GM23338 (cell line): ENCODE measurements at regions not wholly inside any gene's neighbourhood (a gene's known extent, or its start where the extent isn't known, plus 50 kb on each side); places are given as distances from the start of the nearest gene placed in this dataset.

ENCODE experiments used
- ATAC-seq: fragments of 200-7000 bp; cut with Tn5 transposase; 3 replicates; pipeline ENCODE4 v1.9.1; 2020
- DNase-seq: peaks from one replicate; pipeline ENCODE4 v3.0.0-alpha.2; 2015; ENCODE audit warnings: low spot score
- H2AFZ ChIP-seq: fragments of 200-600 bp; sonication (generic); 2 replicates; pipeline ENCODE4 v1.8.0; 2016; ENCODE audit warnings: antibody characterized with exemption, mild to moderate bottlenecking, moderate library complexity
- H3F3A ChIP-seq: fragments of 200-600 bp; sonication (generic); replicated peaks from 2 replicates; pipeline ENCODE4 v1.8.0; 2017; ENCODE audit warnings: antibody characterized with exemption, mixed run types, low read depth
- H3K27ac ChIP-seq: fragments of 200-600 bp; sonication (generic); 2 replicates; pipeline ENCODE4 v1.6.1; 2016; ENCODE audit warnings: low read depth
- H3K27me3 ChIP-seq: fragments of 200-600 bp; sonication (generic); 2 replicates; pipeline ENCODE4 v1.8.0; 2016; ENCODE audit warnings: mild to moderate bottlenecking, mixed run types, moderate library complexity; ENCODE audit not compliant: insufficient read depth
- H3K36me3 ChIP-seq: fragments of 200-600 bp; sonication (generic); 2 replicates; pipeline ENCODE4 v1.8.0; 2016; ENCODE audit warnings: mild to moderate bottlenecking; ENCODE audit not compliant: insufficient read depth
- H3K4me1 ChIP-seq: fragments of 200-600 bp; sonication (generic); 2 replicates; pipeline ENCODE4 v1.8.0; 2016; ENCODE audit warnings: mild to moderate bottlenecking, moderate library complexity; ENCODE audit not compliant: insufficient read depth
- H3K4me2 ChIP-seq: fragments of 200-600 bp; sonication (generic); 2 replicates; pipeline ENCODE4 v1.7.1; 2017; ENCODE audit warnings: mixed run types
- H3K4me3 ChIP-seq: fragments of 200-600 bp; sonication (generic); 2 replicates; pipeline ENCODE4 v1.6.1; 2016; ENCODE audit warnings: mixed run types
- H3K79me2 ChIP-seq: fragments of 200-600 bp; sonication (generic); replicated peaks from 2 replicates; pipeline ENCODE4 v1.8.0; 2017; ENCODE audit warnings: mild to moderate bottlenecking; ENCODE audit not compliant: insufficient read depth
- H3K9me2 ChIP-seq: fragments of 200-600 bp; sonication (generic); 2 replicates; pipeline ENCODE4 v1.8.0; 2017; ENCODE audit not compliant: insufficient read depth
- H4K20me1 ChIP-seq: fragments of 200-600 bp; sonication (generic); replicated peaks from 2 replicates; pipeline ENCODE4 v1.8.0; 2017; ENCODE audit warnings: mild to moderate bottlenecking; ENCODE audit not compliant: insufficient read depth
- H3K27ac Mint-ChIP-seq: 2 replicates; pipeline ENCODE4 v1.8.0; 2020; ENCODE audit warnings: inconsistent platforms, mild to moderate bottlenecking, moderate library complexity, mixed read lengths
- H3K27me3 Mint-ChIP-seq: 3 replicates; pipeline ENCODE4 v1.8.0; 2022; ENCODE audit warnings: low read depth, mild to moderate bottlenecking, moderate library complexity, mixed read lengths, inconsistent platforms; ENCODE audit not compliant: insufficient read depth, poor library complexity
- H3K36me3 Mint-ChIP-seq: 3 replicates; pipeline ENCODE4 v1.8.0; 2021; ENCODE audit warnings: low read depth, mild to moderate bottlenecking, inconsistent platforms, moderate library complexity, mixed read lengths
- H3K4me1 Mint-ChIP-seq: 3 replicates; pipeline ENCODE4 v1.8.0; 2020; ENCODE audit warnings: mild to moderate bottlenecking, inconsistent platforms, mixed read lengths
- H3K4me3 Mint-ChIP-seq: 3 replicates; pipeline ENCODE4 v1.8.0; 2021; ENCODE audit warnings: moderate library complexity, mild to moderate bottlenecking, inconsistent platforms, mixed read lengths
- H3K9me3 Mint-ChIP-seq: 3 replicates; pipeline ENCODE4 v1.8.0; 2020; ENCODE audit warnings: moderate library complexity, mild to moderate bottlenecking, inconsistent platforms, mixed read lengths
- EZH2phosphoT487 ChIP-seq: fragments of 200-600 bp; sonication (generic); IDR thresholded peaks from one replicate; pipeline ENCODE4 v1.8.1; 2018; ENCODE audit warnings: antibody characterized with exemption; ENCODE audit not compliant: unreplicated experiment
- JUNB ChIP-seq: IDR thresholded peaks from one replicate; pipeline ENCODE4 v1.6.1; 2016; ENCODE audit warnings: antibody characterized with exemption; ENCODE audit not compliant: unreplicated experiment
- POLR2AphosphoS5 ChIP-seq: IDR thresholded peaks from 2 replicates; pipeline ENCODE4 v1.6.1; 2016; ENCODE audit warnings: antibody characterized with exemption, low read depth
- STAT1 ChIP-seq: IDR thresholded peaks from one replicate; pipeline ENCODE4 v1.6.1; 2016; ENCODE audit warnings: antibody characterized with exemption; ENCODE audit not compliant: unreplicated experiment
- ZNF331 ChIP-seq: fragments of 250-450 bp; sonication (Bioruptor Pico); IDR thresholded peaks from 2 replicates; pipeline ENCODE4 v1.5.0; 2020; ENCODE audit warnings: low read depth, mild to moderate bottlenecking, moderate library complexity
- TF ChIP-seq, protein P1 (sequence below): fragments of 250-450 bp; sonication (Bioruptor Pico); IDR thresholded peaks from 2 replicates; pipeline ENCODE4 v1.5.0; 2020; ENCODE audit warnings: mild to moderate bottlenecking, moderate library complexity
- TF ChIP-seq, protein P2 (sequence below), 2 experiments: fragments of 200-600 bp in 1 of 2; sonication (generic) in 1 of 2; conservative IDR thresholded peaks; 2 replicates each; pipeline versions ENCODE4 v1.5.1 to v1.6.1; 2016 to 2017; ENCODE audit warnings: antibody characterized with exemption in 2 of 2, low read depth in 2 of 2, mild to moderate bottlenecking in 2 of 2, moderate library complexity in 1 of 2
- TF ChIP-seq, protein P3 (sequence below): IDR thresholded peaks from 2 replicates; pipeline ENCODE4 v1.6.1; 2016; ENCODE audit warnings: antibody characterized with exemption

DNA sequence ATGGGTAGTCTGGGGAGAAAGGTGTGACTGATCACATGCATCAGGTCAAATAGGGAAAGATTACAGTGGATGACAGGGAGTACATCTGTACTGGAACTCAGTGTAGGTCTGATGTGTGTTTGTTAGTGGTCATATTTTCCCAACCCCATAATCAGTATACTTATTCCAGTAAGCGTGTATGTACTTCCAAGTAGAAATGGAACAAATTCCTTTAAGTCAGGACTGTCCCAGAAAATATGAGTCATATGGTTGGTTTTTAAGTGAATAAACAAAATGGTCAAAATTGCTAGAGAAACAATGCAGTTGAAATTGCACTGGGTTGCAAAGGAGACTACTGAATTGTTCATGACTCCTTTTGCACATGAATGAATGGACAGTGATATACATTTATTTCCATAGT, 118.8 kb upstream of the MYO3A start:
- Histone ChIP-seq H3F3A (no peaks in the 10 kb centered on the region), H3K4me1 (peaks cover 37% of the 10 kb centered on the region), H2AFZ (no peak overlapping the region), H4K20me1 (no peaks in the 10 kb centered on the region), H3K79me2 (no peaks in the 10 kb centered on the region), H3K36me3 (no peaks in the 10 kb centered on the region), H3K27ac (no peak overlapping the region), H3K4me3 (no peak overlapping the region), H3K9me2 (no peaks in the 10 kb centered on the region), H3K27me3 (no peaks in the 10 kb centered on the region), H3K4me2 (no peak overlapping the region)
- H3K36me3 Mint-ChIP-seq = peaks cover 2% of the 10 kb centered on the region; the same call in 1 of the 3 replicates
- ATAC-seq = no peak
- peaks cover 3% of the 10 kb centered on the region for H3K27me3 Mint-ChIP-seq
- TF ChIP-seq EZH2phosphoT487 = no peak
- TF ChIP-seq ZNF331 (CRISPR knock-in tag) = no peak
- TF ChIP-seq JUNB = no peak
- TF ChIP-seq STAT1 = no peak
- H3K4me1 Mint-ChIP-seq = peaks cover 41% of the 10 kb centered on the region
- no peak for DNase-seq
- no peak overlapping the region for H3K27ac Mint-ChIP-seq
- no peak overlapping the region; the same call in 2 of the 3 replicates for H3K4me3 Mint-ChIP-seq
- H3K9me3 Mint-ChIP-seq = peaks cover 4% of the 10 kb centered on the region; the same call in 1 of the 3 replicates

DNA sequence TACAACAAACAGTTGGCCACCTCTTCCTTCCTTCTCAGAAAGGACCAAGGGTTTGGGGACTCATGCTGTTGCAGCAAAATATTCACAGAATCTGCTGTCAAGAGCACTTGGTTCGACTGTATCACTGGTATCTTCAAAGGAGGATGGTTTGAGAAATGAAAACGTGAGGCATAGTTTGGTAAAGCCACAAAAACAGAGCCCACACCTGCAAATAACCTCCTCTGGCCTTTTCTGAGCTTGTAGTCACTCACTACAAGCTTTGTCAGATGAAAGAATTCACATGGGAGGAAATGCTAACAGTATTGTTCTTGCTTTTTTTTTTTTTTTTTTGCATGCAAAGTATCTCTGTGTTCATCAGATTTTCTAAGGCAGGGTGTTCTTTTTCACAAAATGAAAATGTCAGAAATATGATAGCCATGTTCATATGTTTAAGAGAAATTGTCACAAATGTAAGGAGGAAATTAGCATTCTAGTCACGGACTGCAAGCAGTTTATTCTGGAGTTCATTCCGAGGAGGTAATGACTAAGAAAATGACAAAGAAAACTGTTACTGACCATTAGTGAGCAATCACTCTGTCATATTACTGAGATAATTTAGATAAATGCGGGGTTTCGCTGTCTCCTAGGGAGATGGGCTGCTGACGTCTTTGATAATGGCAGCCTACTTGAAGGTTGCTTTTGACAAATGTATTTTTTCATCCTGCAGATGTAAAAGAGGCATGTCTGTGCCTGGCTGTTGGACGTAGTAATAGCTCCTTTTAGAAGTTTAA, 117.8 kb upstream of the MYO3A start:
- peaks cover 2% of the 10 kb centered on the region; the same call in 1 of the 3 replicates for H3K36me3 Mint-ChIP-seq
- peak overlapping the region; percentile 38 for H2AFZ ChIP-seq
- TF ChIP-seq, protein P1, sequence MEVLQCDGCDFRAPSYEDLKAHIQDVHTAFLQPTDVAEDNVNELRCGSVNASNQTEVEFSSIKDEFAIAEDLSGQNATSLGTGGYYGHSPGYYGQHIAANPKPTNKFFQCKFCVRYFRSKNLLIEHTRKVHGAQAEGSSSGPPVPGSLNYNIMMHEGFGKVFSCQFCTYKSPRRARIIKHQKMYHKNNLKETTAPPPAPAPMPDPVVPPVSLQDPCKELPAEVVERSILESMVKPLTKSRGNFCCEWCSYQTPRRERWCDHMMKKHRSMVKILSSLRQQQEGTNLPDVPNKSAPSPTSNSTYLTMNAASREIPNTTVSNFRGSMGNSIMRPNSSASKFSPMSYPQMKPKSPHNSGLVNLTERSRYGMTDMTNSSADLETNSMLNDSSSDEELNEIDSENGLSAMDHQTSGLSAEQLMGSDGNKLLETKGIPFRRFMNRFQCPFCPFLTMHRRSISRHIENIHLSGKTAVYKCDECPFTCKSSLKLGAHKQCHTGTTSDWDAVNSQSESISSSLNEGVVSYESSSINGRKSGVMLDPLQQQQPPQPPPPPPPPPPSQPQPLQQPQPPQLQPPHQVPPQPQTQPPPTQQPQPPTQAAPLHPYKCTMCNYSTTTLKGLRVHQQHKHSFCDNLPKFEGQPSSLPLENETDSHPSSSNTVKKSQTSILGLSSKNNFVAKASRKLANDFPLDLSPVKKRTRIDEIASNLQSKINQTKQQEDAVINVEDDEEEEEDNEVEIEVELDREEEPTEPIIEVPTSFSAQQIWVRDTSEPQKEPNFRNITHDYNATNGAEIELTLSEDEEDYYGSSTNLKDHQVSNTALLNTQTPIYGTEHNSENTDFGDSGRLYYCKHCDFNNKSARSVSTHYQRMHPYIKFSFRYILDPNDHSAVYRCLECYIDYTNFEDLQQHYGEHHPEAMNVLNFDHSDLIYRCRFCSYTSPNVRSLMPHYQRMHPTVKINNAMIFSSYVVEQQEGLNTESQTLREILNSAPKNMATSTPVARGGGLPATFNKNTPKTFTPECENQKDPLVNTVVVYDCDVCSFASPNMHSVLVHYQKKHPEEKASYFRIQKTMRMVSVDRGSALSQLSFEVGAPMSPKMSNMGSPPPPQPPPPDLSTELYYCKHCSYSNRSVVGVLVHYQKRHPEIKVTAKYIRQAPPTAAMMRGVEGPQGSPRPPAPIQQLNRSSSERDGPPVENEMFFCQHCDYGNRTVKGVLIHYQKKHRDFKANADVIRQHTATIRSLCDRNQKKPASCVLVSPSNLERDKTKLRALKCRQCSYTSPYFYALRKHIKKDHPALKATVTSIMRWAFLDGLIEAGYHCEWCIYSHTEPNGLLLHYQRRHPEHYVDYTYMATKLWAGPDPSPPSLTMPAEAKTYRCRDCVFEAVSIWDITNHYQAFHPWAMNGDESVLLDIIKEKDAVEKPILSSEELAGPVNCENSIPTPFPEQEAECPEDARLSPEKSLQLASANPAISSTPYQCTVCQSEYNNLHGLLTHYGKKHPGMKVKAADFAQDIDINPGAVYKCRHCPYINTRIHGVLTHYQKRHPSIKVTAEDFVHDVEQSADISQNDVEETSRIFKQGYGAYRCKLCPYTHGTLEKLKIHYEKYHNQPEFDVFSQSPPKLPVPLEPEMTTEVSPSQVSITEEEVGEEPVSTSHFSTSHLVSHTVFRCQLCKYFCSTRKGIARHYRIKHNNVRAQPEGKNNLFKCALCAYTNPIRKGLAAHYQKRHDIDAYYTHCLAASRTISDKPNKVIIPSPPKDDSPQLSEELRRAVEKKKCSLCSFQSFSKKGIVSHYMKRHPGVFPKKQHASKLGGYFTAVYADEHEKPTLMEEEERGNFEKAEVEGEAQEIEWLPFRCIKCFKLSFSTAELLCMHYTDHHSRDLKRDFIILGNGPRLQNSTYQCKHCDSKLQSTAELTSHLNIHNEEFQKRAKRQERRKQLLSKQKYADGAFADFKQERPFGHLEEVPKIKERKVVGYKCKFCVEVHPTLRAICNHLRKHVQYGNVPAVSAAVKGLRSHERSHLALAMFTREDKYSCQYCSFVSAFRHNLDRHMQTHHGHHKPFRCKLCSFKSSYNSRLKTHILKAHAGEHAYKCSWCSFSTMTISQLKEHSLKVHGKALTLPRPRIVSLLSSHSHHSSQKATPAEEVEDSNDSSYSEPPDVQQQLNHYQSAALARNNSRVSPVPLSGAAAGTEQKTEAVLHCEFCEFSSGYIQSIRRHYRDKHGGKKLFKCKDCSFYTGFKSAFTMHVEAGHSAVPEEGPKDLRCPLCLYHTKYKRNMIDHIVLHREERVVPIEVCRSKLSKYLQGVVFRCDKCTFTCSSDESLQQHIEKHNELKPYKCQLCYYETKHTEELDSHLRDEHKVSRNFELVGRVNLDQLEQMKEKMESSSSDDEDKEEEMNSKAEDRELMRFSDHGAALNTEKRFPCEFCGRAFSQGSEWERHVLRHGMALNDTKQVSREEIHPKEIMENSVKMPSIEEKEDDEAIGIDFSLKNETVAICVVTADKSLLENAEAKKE (CRISPR knock-in tag) = no peak
- no peak for TF ChIP-seq POLR2AphosphoS5
- no peak for TF ChIP-seq STAT1
- TF ChIP-seq, protein P2, sequence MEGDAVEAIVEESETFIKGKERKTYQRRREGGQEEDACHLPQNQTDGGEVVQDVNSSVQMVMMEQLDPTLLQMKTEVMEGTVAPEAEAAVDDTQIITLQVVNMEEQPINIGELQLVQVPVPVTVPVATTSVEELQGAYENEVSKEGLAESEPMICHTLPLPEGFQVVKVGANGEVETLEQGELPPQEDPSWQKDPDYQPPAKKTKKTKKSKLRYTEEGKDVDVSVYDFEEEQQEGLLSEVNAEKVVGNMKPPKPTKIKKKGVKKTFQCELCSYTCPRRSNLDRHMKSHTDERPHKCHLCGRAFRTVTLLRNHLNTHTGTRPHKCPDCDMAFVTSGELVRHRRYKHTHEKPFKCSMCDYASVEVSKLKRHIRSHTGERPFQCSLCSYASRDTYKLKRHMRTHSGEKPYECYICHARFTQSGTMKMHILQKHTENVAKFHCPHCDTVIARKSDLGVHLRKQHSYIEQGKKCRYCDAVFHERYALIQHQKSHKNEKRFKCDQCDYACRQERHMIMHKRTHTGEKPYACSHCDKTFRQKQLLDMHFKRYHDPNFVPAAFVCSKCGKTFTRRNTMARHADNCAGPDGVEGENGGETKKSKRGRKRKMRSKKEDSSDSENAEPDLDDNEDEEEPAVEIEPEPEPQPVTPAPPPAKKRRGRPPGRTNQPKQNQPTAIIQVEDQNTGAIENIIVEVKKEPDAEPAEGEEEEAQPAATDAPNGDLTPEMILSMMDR (conservative IDR thresholded peaks at IDR 0.05; ENCODE audit: low read depth in 2 of 2) = no peak
- TF ChIP-seq, protein P3, sequence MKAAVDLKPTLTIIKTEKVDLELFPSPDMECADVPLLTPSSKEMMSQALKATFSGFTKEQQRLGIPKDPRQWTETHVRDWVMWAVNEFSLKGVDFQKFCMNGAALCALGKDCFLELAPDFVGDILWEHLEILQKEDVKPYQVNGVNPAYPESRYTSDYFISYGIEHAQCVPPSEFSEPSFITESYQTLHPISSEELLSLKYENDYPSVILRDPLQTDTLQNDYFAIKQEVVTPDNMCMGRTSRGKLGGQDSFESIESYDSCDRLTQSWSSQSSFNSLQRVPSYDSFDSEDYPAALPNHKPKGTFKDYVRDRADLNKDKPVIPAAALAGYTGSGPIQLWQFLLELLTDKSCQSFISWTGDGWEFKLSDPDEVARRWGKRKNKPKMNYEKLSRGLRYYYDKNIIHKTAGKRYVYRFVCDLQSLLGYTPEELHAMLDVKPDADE = no peak

More for the DNA sequence above, 117.8 kb upstream of the MYO3A start:
- ATAC-seq (no peak), DNase-seq (no peak)
- Histone ChIP-seq H3K27me3 (no peaks in the 10 kb centered on the region), H3K4me2 (0 out of 2 replicates have a peak overlapping the region, but pooled peaks have one; percentile 5), H3K36me3 (no peaks in the 10 kb centered on the region), H3K4me1 (peaks cover 37% of the 10 kb centered on the region), H3F3A (no peaks in the 10 kb centered on the region), H3K27ac (no peak overlapping the region), H4K20me1 (no peaks in the 10 kb centered on the region), H3K9me2 (no peaks in the 10 kb centered on the region), H3K79me2 (no peaks in the 10 kb centered on the region), H3K4me3 (no peak overlapping the region)
- Mint-ChIP-seq H3K4me1 (peaks cover 45% of the 10 kb centered on the region), H3K27me3 (peaks cover 5% of the 10 kb centered on the region), H3K27ac (no peak overlapping the region), H3K9me3 (peaks cover 4% of the 10 kb centered on the region; the same call in 1 of the 3 replicates), H3K4me3 (no peak overlapping the region)
